HCT116 (cell line): ENCODE measurements at regions not wholly inside any gene's neighbourhood (a gene's known extent, or its start where the extent isn't known, plus 50 kb on each side); places are given as distances from the start of the nearest gene placed in this dataset.

Source experiments
- ATAC-seq: fragments of 200-7000 bp; cut with Tn5 transposase; 2 replicates; pipeline ENCODE4 v1.9.1; 2020; ENCODE audit warnings: mild to moderate bottlenecking, moderate library complexity
- BruUV-seq: library from RNA; stranded (reverse); fragments of 400-500 nt; replicated peaks from 2 replicates; lab custom pipeline; 2021; lab: Mats Ljungman, UMichigan
- CTCF ChIA-PET: fragments of 300-600 bp; sonication (Branson Sonifier 250); formaldehyde crosslinking; loops from one replicate; lab custom pipeline; 2021; ENCODE audit warnings: antibody characterized with exemption; lab: Charles Lee
- POLR2A ChIA-PET: fragments of 300-600, 350-600 bp; sonication (Branson Sonifier 250); formaldehyde crosslinking; loops from one replicate; lab custom pipeline; 2021; ENCODE audit warnings: antibody characterized with exemption; lab: Charles Lee
- RAD21 ChIA-PET, 2 experiments: fragments of 300-600 bp; sonication (Branson Sonifier 250); formaldehyde crosslinking; loops; one replicate each; lab custom pipeline; 2023; ENCODE audit warnings: low total read pairs in 2 of 2; ENCODE audit not compliant: uncharacterized antibody in 2 of 2, unreplicated experiment in 2 of 2, low non-redundant PET in 1 of 2; lab: Charles Lee
- DNase-seq: peaks from one replicate; pipeline ENCODE4 v3.0.0-alpha.2; 2010; ENCODE audit warnings: low read depth, low spot score
- H2AFZ ChIP-seq: fragments of 200-600 bp; shearing (Covaris generic), sonication (generic); 2 replicates; pipeline ENCODE4 v1.6.1; 2017; ENCODE audit warnings: low read depth, mixed run types, mixed read lengths, antibody characterized with exemption, low read length; ENCODE audit not compliant: poor library complexity, severe bottlenecking
- H3K27ac ChIP-seq: 2 replicates; pipeline ENCODE4 v1.5.1; 2012; ENCODE audit warnings: low read depth, low read length
- H3K27me3 ChIP-seq: fragments of 200-600 bp; sonication (generic); 2 replicates; pipeline ENCODE4 v1.6.1; 2016; ENCODE audit warnings: mixed run types, low read length, mixed read lengths; ENCODE audit not compliant: insufficient read depth
- H3K36me3 ChIP-seq, 2 experiments: fragments of 200-500 bp in 1 of 2; fragments of 200-600 bp in 1 of 2; sonication (Bioruptor generic) in 1 of 2; sonication (generic) in 1 of 2; 2 replicates each; pipeline versions ENCODE4 v1.5.1 to v1.6.1; 2014 to 2016; ENCODE audit warnings: low read length in 2 of 2, inconsistent platforms in 1 of 2, mixed read lengths in 1 of 2, mixed run types in 1 of 2; ENCODE audit not compliant: insufficient read depth in 2 of 2, control insufficient read depth in 1 of 2
- H3K4me1 ChIP-seq, 2 experiments: fragments of 200-600 bp in 1 of 2; sonication (generic) in 1 of 2; 2 replicates each; pipeline versions ENCODE4 v1.5.1 to v1.6.1; 2012 to 2017; ENCODE audit warnings: low read length in 2 of 2, inconsistent platforms in 1 of 2, mild to moderate bottlenecking in 1 of 2, mixed read lengths in 1 of 2, mixed run types in 1 of 2, moderate library complexity in 1 of 2; ENCODE audit not compliant: insufficient read depth in 2 of 2, control insufficient read depth in 1 of 2
- H3K4me2 ChIP-seq: fragments of 200-600 bp; sonication (generic); 2 replicates; pipeline ENCODE4 v1.6.1; 2017; ENCODE audit warnings: mixed run types, low read length, mixed read lengths
- H3K4me3 ChIP-seq, 2 experiments: fragments of 200-600 bp in 1 of 2; sonication (generic) in 1 of 2; replicated peaks in 1 of 2; 2 replicates each; pipeline ENCODE4 v1.5.1; 2011 to 2016; ENCODE audit warnings: low read length in 2 of 2, control low read depth in 1 of 2, low read depth in 1 of 2, mild to moderate bottlenecking in 1 of 2, mixed read lengths in 1 of 2, mixed run types in 1 of 2
- H3K79me2 ChIP-seq: fragments of 200-600 bp; sonication (generic); 2 replicates; pipeline ENCODE4 v1.6.1; 2017; ENCODE audit warnings: mild to moderate bottlenecking, mixed run types, low read length, moderate library complexity, mixed read lengths; ENCODE audit not compliant: insufficient read depth
- H3K9ac ChIP-seq: fragments of 200-600 bp; sonication (generic); 2 replicates; pipeline ENCODE4 v1.6.1; 2016; ENCODE audit warnings: low read length, mixed read lengths
- H3K9me2 ChIP-seq: fragments of 200-600 bp; sonication (generic), shearing (Covaris generic); 2 replicates; pipeline ENCODE4 v1.6.1; 2017; ENCODE audit warnings: mixed run types, mild to moderate bottlenecking, moderate library complexity; ENCODE audit not compliant: insufficient read depth
- H3K9me3 ChIP-seq, 2 experiments: fragments of 200-500 bp in 1 of 2; fragments of 200-600 bp in 1 of 2; sonication (Bioruptor generic) in 1 of 2; sonication (generic) in 1 of 2; 2 replicates each; pipeline ENCODE4 v1.6.1; 2014 to 2017; ENCODE audit warnings: low read length in 2 of 2, mixed read lengths in 2 of 2, inconsistent platforms in 1 of 2, low read depth in 1 of 2, mild to moderate bottlenecking in 1 of 2, mixed run types in 1 of 2, moderate library complexity in 1 of 2; ENCODE audit not compliant: control insufficient read depth in 1 of 2, insufficient read depth in 1 of 2
- H4K20me1 ChIP-seq: fragments of 200-600 bp; sonication (generic), shearing (Covaris generic); 2 replicates; pipeline ENCODE4 v1.6.1; 2017; ENCODE audit warnings: mixed run types, mild to moderate bottlenecking, moderate library complexity; ENCODE audit not compliant: insufficient read depth
- CBX3 ChIP-seq: IDR thresholded peaks from 2 replicates; pipeline ENCODE4 v1.6.1; 2012; ENCODE audit warnings: low read depth
- EGR1 ChIP-seq: IDR thresholded peaks from 2 replicates; pipeline ENCODE4 v1.6.1; 2012; ENCODE audit warnings: low read depth
- ELF1 ChIP-seq: IDR thresholded peaks from 2 replicates; pipeline ENCODE4 v1.6.1; 2012; ENCODE audit warnings: low read depth, borderline replicate concordance
- FOSL1 ChIP-seq: IDR thresholded peaks from 2 replicates; pipeline ENCODE4 v1.6.1; 2012; ENCODE audit warnings: low read depth
- JUND ChIP-seq: IDR thresholded peaks from 2 replicates; pipeline ENCODE4 v1.6.1; 2012
- MAX ChIP-seq: IDR thresholded peaks from 2 replicates; pipeline ENCODE4 v1.6.1; 2012
- RAD21 ChIP-seq: IDR thresholded peaks from 2 replicates; pipeline ENCODE4 v1.6.1; 2012; ENCODE audit warnings: low read depth, mild to moderate bottlenecking
- SP1 ChIP-seq: IDR thresholded peaks from 2 replicates; pipeline ENCODE4 v1.6.1; 2012; ENCODE audit warnings: low read depth
- SRF ChIP-seq: IDR thresholded peaks from 2 replicates; pipeline ENCODE4 v1.6.1; 2012; ENCODE audit warnings: low read depth
- YY1 ChIP-seq: IDR thresholded peaks from 2 replicates; pipeline ENCODE4 v1.6.1; 2011; ENCODE audit warnings: low read length, low read depth, moderate library complexity, mild to moderate bottlenecking; ENCODE audit not compliant: insufficient replicate concordance; ENCODE audit errors: extremely low read depth
- ZFX ChIP-seq: fragments of 450-650 bp; IDR thresholded peaks from 2 replicates; pipeline ENCODE4 v1.6.1; 2017
- ZNF274 ChIP-seq: fragments of 200-500 bp; sonication (Bioruptor generic); IDR thresholded peaks from 2 replicates; pipeline ENCODE4 v1.6.1; 2014; ENCODE audit warnings: mild to moderate bottlenecking, low read depth, low read length, inconsistent platforms
- intact Hi-C: fragments of 100-400 bp; cut with micrococcal nuclease; formaldehyde crosslinking; loops from 2 replicates; pipeline ENCODE4 v1.10.0; 2022

GRCh38 chr7:24476227-24476626 is 97.0 kb upstream of the PALS2 start:
- ChIA-PET RAD21 (interaction anchor here (0.6 kb wide), 2 partner anchors 31 to 64 kb away, joined by 3 read pairs; no protein-coding TSS in a partner anchor), POLR2A (no interaction called here), CTCF (interaction anchor here (1.1 to 1.4 kb wide), 2 partner anchors 189 to 240 kb away, joined by 3 read pairs; no protein-coding TSS in a partner anchor)
- H3K4me1 ChIP-seq, result peaks cover 12 to 15% of the 10 kb centered on the region in 2 experiments
- ATAC-seq, result no peak
- no peak overlapping the region for H2AFZ ChIP-seq
- no peaks in the 10 kb centered on the region for H3K27me3 ChIP-seq
- H3K9ac ChIP-seq, result no peak overlapping the region
- intact Hi-C loops, result no loop called here
- no peaks in the 10 kb centered on the region for H3K9me2 ChIP-seq
- no peaks in the 10 kb centered on the region for H4K20me1 ChIP-seq
- no peaks in the 10 kb centered on the region for H3K36me3 ChIP-seq
- H3K79me2 ChIP-seq, result no peaks in the 10 kb centered on the region
- TF ChIP-seq SRF (no peak), ELF1 (no peak), ZFX (no peak), EGR1 (no peak), CBX3 (no peak), FOSL1 (no peak), RAD21 (no peak), YY1 (no peak), SP1 (no peak)
- H3K4me3 ChIP-seq, result no peak overlapping the region
- no peak overlapping the region for H3K4me2 ChIP-seq
- H3K9me3 ChIP-seq, result no peaks in the 10 kb centered on the region
- H3K27ac ChIP-seq, result no peak overlapping the region
- BruUV-seq, result no TSS peak
- no peak for DNase-seq

- Histone ChIP-seq H3K4me3 (no peak overlapping the region), H3K4me2 (peak overlapping the region; percentile 43; the same call in 1 of the 2 replicates), H3K9me3 (no peaks in the 10 kb centered on the region), H2AFZ (peak overlapping the region; percentile 47), H3K36me3 (no peaks in the 10 kb centered on the region), H3K9ac (no peak overlapping the region), H3K9me2 (no peaks in the 10 kb centered on the region), H3K79me2 (no peaks in the 10 kb centered on the region), H4K20me1 (no peaks in the 10 kb centered on the region), H3K27ac (no peak overlapping the region), H3K27me3 (no peaks in the 10 kb centered on the region)
- intact Hi-C loops, result no loop called here
- BruUV-seq, result no TSS peak
- RAD21 ChIA-PET, result no interaction called here
- DNase-seq, result no peak
- 0 out of 2 replicates have a peak, but pooled peaks have one; percentile 55 for ATAC-seq
- TF ChIP-seq FOSL1 (no peak; the same call in 1 of the 2 replicates), JUND (0 out of 2 replicates have a peak, but pooled peaks have one; percentile 1), MAX (no peak), ZNF274 (no peak), SRF (0 out of 2 replicates have a peak, but pooled peaks have one; percentile 13)
- TF ChIP-seq, all 23 proteins: peak for 2
- ChIA-PET CTCF (no interaction called here), POLR2A (no interaction called here)
- H3K4me1 ChIP-seq, result peaks cover 12 to 15% of the 10 kb centered on the region in 2 experiments
Observed at GRCh38 chr7:24477398-24478136, 95.7 kb upstream of the PALS2 start.
